Left colon (tissue), 2 donors: ENCODE measurements at regions not wholly inside any gene's neighbourhood (a gene's known extent, or its start where the extent isn't known, plus 50 kb on each side); places are given as distances from the start of the nearest gene placed in this dataset.
"Not testable (repeated sequence)": the region's sequence is repeated elsewhere in the genome, so short reads cannot be mapped to it uniquely, and the experiment has no call there.

Experiments
- ATAC-seq: fragments of 200-7000 bp; cut with Tn5 transposase; one replicate; pipeline ENCODE4 v1.9.1; 2020; ENCODE audit warnings: mild to moderate bottlenecking, moderate library complexity
- DNase-seq, 2 donors: peaks; one replicate each; pipeline ENCODE4 v3.0.0-alpha.2; 2020
- intact Hi-C, 2 donors: fragments of 100-400 bp; cut with DNase I in 1 of 2; cut with micrococcal nuclease in 1 of 2; formaldehyde crosslinking; loops; one replicate each; pipeline versions ENCODE4 v1.11.2 to v1.14.0; 2022; cut with DNase I, micrococcal nuclease
- donor health status: DM: no; HTN: no; CAD: no.
- donor health status: DM: yes; HTN: yes; CAD: no.

GRCh38 chr14:83860631-83861155 is 1669.3 kb upstream of the FLRT2 start:
- no peak for ATAC-seq
- no peak for DNase-seq
- intact Hi-C loops: no loop called here

- intact Hi-C loops: no loop called here
- no peak for ATAC-seq
- DNase-seq: no peak
Observed at GRCh38 chr14:83863042-83863774, 1666.7 kb upstream of the FLRT2 start.

GRCh38 chr14:83864106-83864505 is 1665.8 kb upstream of the FLRT2 start:
- DNase-seq (no peak), ATAC-seq (no peak)
- intact Hi-C loops: no loop called here

- ATAC-seq (no peak), DNase-seq (no peak)
- intact Hi-C loops: no loop called here
Observed at GRCh38 chr14:83867566-83868225, 1662.2 kb upstream of the FLRT2 start.

GRCh38 chr14:83870546-83871270 is 1659.2 kb upstream of the FLRT2 start:
- no peak for DNase-seq
- intact Hi-C loops: no loop called here
- no peak for ATAC-seq

GRCh38 chr14:83873669-83874068 is 1656.3 kb upstream of the FLRT2 start:
- ATAC-seq: no peak
- intact Hi-C loops: no loop called here

GRCh38 chr14:83874662-83875061 is 1655.3 kb upstream of the FLRT2 start:
- ATAC-seq: no peak
- intact Hi-C loops: no loop called here
- no peak for DNase-seq

More at GRCh38 chr14:83873669-83874068, 1656.3 kb upstream of the FLRT2 start:
- DNase-seq: no peak

- intact Hi-C loops: no loop called here
- DNase-seq (no peak), ATAC-seq (no peak)
Observed at GRCh38 chr14:83883732-83884131, 1646.2 kb upstream of the FLRT2 start.

GRCh38 chr14:83885837-83886293 is 1644.1 kb upstream of the FLRT2 start:
- intact Hi-C loops: no loop called here
- no peak for DNase-seq

GRCh38 chr14:83887866-83888265 is 1642.1 kb upstream of the FLRT2 start:
- DNase-seq (no peak), ATAC-seq (no peak)
- intact Hi-C loops: no loop called here

More at GRCh38 chr14:83885837-83886293, 1644.1 kb upstream of the FLRT2 start:
- ATAC-seq: no peak

- intact Hi-C loops: no loop called here
- ATAC-seq (no peak), DNase-seq (no peak)
Observed at GRCh38 chr14:83893447-83893846, 1636.5 kb upstream of the FLRT2 start.

- ATAC-seq (no peak), DNase-seq (no peak)
- intact Hi-C loops: no loop called here
Observed at GRCh38 chr14:83894568-83894967, 1635.4 kb upstream of the FLRT2 start.

GRCh38 chr14:83898558-83898957 is 1631.4 kb upstream of the FLRT2 start:
- intact Hi-C loops, DNase-seq: not testable (repeated sequence)

GRCh38 chr14:83899706-83900105 is 1630.2 kb upstream of the FLRT2 start:
- DNase-seq: no peak
- intact Hi-C loops: no loop called here
- ATAC-seq: no peak

More at GRCh38 chr14:83898558-83898957, 1631.4 kb upstream of the FLRT2 start:
- ATAC-seq: not testable (repeated sequence)

- DNase-seq (no peak), ATAC-seq (no peak)
- intact Hi-C loops: no loop called here
Observed at GRCh38 chr14:83905157-83905556, 1624.8 kb upstream of the FLRT2 start.

GRCh38 chr14:83908419-83908818 is 1621.5 kb upstream of the FLRT2 start:
- intact Hi-C loops: no loop called here
- no peak for DNase-seq

GRCh38 chr14:83909507-83909906 is 1620.4 kb upstream of the FLRT2 start:
- no peak for ATAC-seq
- DNase-seq: no peak
- intact Hi-C loops: no loop called here

More at GRCh38 chr14:83908419-83908818, 1621.5 kb upstream of the FLRT2 start:
- no peak for ATAC-seq

GRCh38 chr14:83912032-83912642 is 1617.8 kb upstream of the FLRT2 start:
- intact Hi-C loops: no loop called here
- no peak for DNase-seq

GRCh38 chr14:83913476-83913875 is 1616.5 kb upstream of the FLRT2 start:
- DNase-seq: no peak
- no peak for ATAC-seq
- intact Hi-C loops: no loop called here

More at GRCh38 chr14:83912032-83912642, 1617.8 kb upstream of the FLRT2 start:
- no peak for ATAC-seq
